ENCODE measurements at regions not wholly inside any gene's neighbourhood (a gene's known extent, or its start where the extent isn't known, plus 50 kb on each side); places are given as distances from the start of the nearest gene placed in this dataset.
"Not testable (repeated sequence)": the region's sequence is repeated elsewhere in the genome, so short reads cannot be mapped to it uniquely, and the experiment has no call there.

GRCh38 chr5:157938101-157938500 lies 79.2 kb upstream of the CLINT1 start:
- H3K27ac Mint-ChIP-seq; ATAC-seq; H3K9me3 Mint-ChIP-seq; DNase-seq (ENCODE audit: low spot score in 2 of 2); H3K36me3 Mint-ChIP-seq: not testable (repeated sequence)

- not testable (repeated sequence) for ATAC-seq; H3K27ac Mint-ChIP-seq; DNase-seq (ENCODE audit: low spot score in 2 of 2); H3K9me3 Mint-ChIP-seq; H3K36me3 Mint-ChIP-seq
These were observed 78.0 kb upstream of the CLINT1 start for GRCh38 chr5:157936776-157937501.

GRCh38 chr5:157934600-157934999 lies 75.7 kb upstream of the CLINT1 start:
- no peak for ATAC-seq
- Mint-ChIP-seq H3K36me3 (no peaks in the 10 kb centered on the region), H3K27ac (no peak overlapping the region), H3K9me3 (peaks cover 7% of the 10 kb centered on the region in 2 donors)
- DNase-seq (ENCODE audit: low spot score in 2 of 2): no peak

GRCh38 chr5:157933005-157933404 lies 74.1 kb upstream of the CLINT1 start:
- DNase-seq (ENCODE audit: low spot score in 2 of 2): no peak
- H3K9me3 Mint-ChIP-seq: peaks cover 7% of the 10 kb centered on the region in 2 donors
- no peaks in the 10 kb centered on the region for H3K36me3 Mint-ChIP-seq
- no peak for ATAC-seq
- no peak overlapping the region for H3K27ac Mint-ChIP-seq

GRCh38 chr5:157930710-157931109 lies 71.8 kb upstream of the CLINT1 start:
- H3K36me3 Mint-ChIP-seq: no peaks in the 10 kb centered on the region
- peaks cover 7% of the 10 kb centered on the region in 2 donors for H3K9me3 Mint-ChIP-seq
- H3K27ac Mint-ChIP-seq: no peak overlapping the region
- ATAC-seq: no peak
- DNase-seq (ENCODE audit: low spot score in 2 of 2): no peak

- no peak overlapping the region for H3K27ac Mint-ChIP-seq
- ATAC-seq: no peak
- no peak for DNase-seq (ENCODE audit: low spot score in 2 of 2)
- no peaks in the 10 kb centered on the region for H3K36me3 Mint-ChIP-seq
- H3K9me3 Mint-ChIP-seq: no peaks in the 10 kb centered on the region
These were observed 68.0 kb upstream of the CLINT1 start for GRCh38 chr5:157926977-157927376.

GRCh38 chr5:157925786-157926671 lies 67.1 kb upstream of the CLINT1 start:
- no peak for ATAC-seq
- Mint-ChIP-seq H3K9me3 (no peaks in the 10 kb centered on the region), H3K36me3 (no peaks in the 10 kb centered on the region), H3K27ac (no peak overlapping the region)
- no peak for DNase-seq (ENCODE audit: low spot score in 2 of 2)

- Mint-ChIP-seq H3K27ac (peak overlapping the region in 1 of 2 donors; percentile 81), H3K36me3 (no peaks in the 10 kb centered on the region), H3K9me3 (no peaks in the 10 kb centered on the region)
- no peak for ATAC-seq
- no peak for DNase-seq (ENCODE audit: low spot score in 2 of 2)
These were observed 66.2 kb upstream of the CLINT1 start for GRCh38 chr5:157924931-157925729.

GRCh38 chr5:157924490-157924889 lies 65.5 kb upstream of the CLINT1 start:
- H3K27ac Mint-ChIP-seq: no peak overlapping the region
- no peak for DNase-seq (ENCODE audit: low spot score in 2 of 2)
- no peaks in the 10 kb centered on the region for H3K36me3 Mint-ChIP-seq
- no peak for ATAC-seq
- no peaks in the 10 kb centered on the region for H3K9me3 Mint-ChIP-seq

- no peaks in the 10 kb centered on the region for H3K36me3 Mint-ChIP-seq
- DNase-seq (ENCODE audit: low spot score in 2 of 2): no peak
- H3K27ac Mint-ChIP-seq: no peak overlapping the region
- H3K9me3 Mint-ChIP-seq: no peaks in the 10 kb centered on the region
- ATAC-seq: no peak
These were observed 64.8 kb upstream of the CLINT1 start for GRCh38 chr5:157923765-157924164.

GRCh38 chr5:157922026-157922425 lies 63.1 kb upstream of the CLINT1 start:
- Mint-ChIP-seq H3K27ac (no peak overlapping the region), H3K36me3 (no peaks in the 10 kb centered on the region), H3K9me3 (no peaks in the 10 kb centered on the region)
- ATAC-seq (no peak), DNase-seq (ENCODE audit: low spot score in 2 of 2) (no peak)

- ATAC-seq (no peak), DNase-seq (ENCODE audit: low spot score in 2 of 2) (no peak)
- Mint-ChIP-seq H3K36me3 (no peaks in the 10 kb centered on the region), H3K9me3 (no peaks in the 10 kb centered on the region), H3K27ac (no peak overlapping the region)
These were observed 61.9 kb upstream of the CLINT1 start for GRCh38 chr5:157920828-157921170.

- no peaks in the 10 kb centered on the region for H3K9me3 Mint-ChIP-seq
- ATAC-seq (peak; percentile 34 to 43), DNase-seq (ENCODE audit: low spot score in 2 of 2) (no peak)
- peak overlapping the region in 1 of 2 donors; percentile 53 for H3K27ac Mint-ChIP-seq
- no peaks in the 10 kb centered on the region for H3K36me3 Mint-ChIP-seq
These were observed 60.1 kb upstream of the CLINT1 start for GRCh38 chr5:157918811-157919742.

GRCh38 chr5:157917899-157918809 lies 59.2 kb upstream of the CLINT1 start:
- ATAC-seq (peak; percentile 82 to 91), DNase-seq (ENCODE audit: low spot score in 2 of 2) (peak in 1 of 2 donors; percentile 68)
- H3K9me3 Mint-ChIP-seq: no peaks in the 10 kb centered on the region
- no peak overlapping the region for H3K27ac Mint-ChIP-seq
- H3K36me3 Mint-ChIP-seq: no peaks in the 10 kb centered on the region

GRCh38 chr5:157917491-157917890 lies 58.5 kb upstream of the CLINT1 start:
- no peak for DNase-seq (ENCODE audit: low spot score in 2 of 2)
- no peak for ATAC-seq
- no peaks in the 10 kb centered on the region for H3K9me3 Mint-ChIP-seq
- no peaks in the 10 kb centered on the region for H3K36me3 Mint-ChIP-seq
- H3K27ac Mint-ChIP-seq: no peak overlapping the region

Measured in activated naive CD4-positive, alpha-beta T cell treated with anti-CD3 and anti-CD28 coated beads, Interleukin-2, amount 50 U/mL, for 72 hours (primary cell).